OCI-LY7 (cell line): ENCODE measurements at regions not wholly inside any gene's neighbourhood (a gene's known extent, or its start where the extent isn't known, plus 50 kb on each side); places are given as distances from the start of the nearest gene placed in this dataset.

Experiments
- CTCF ChIP-seq: fragments of 200-600 bp; sonication (generic); conservative IDR thresholded peaks from 2 replicates; pipeline ENCODE4 v1.5.1; 2014; ENCODE audit warnings: mild to moderate bottlenecking, antibody characterized with exemption, low read length, moderate library complexity, mixed read lengths
- EZH2phosphoT487 ChIP-seq: fragments of 200-600 bp; sonication (generic); IDR thresholded peaks from 2 replicates; pipeline ENCODE4 v1.6.1; 2018; ENCODE audit warnings: low read depth, borderline replicate concordance, mild to moderate bottlenecking, mixed run types, antibody characterized with exemption, low read length, moderate library complexity, mixed read lengths

- TF ChIP-seq CTCF = no peak
- no peak for TF ChIP-seq EZH2phosphoT487
Measured at GRCh38 chr11:109929308-109929707, 163.9 kb upstream of the ZC3H12C start.
